ENCODE measurements at regions not wholly inside any gene's neighbourhood (a gene's known extent, or its start where the extent isn't known, plus 50 kb on each side); places are given as distances from the start of the nearest gene placed in this dataset.
"Not testable (repeated sequence)": the region's sequence is repeated elsewhere in the genome, so short reads cannot be mapped to it uniquely, and the experiment has no call there.

DNA sequence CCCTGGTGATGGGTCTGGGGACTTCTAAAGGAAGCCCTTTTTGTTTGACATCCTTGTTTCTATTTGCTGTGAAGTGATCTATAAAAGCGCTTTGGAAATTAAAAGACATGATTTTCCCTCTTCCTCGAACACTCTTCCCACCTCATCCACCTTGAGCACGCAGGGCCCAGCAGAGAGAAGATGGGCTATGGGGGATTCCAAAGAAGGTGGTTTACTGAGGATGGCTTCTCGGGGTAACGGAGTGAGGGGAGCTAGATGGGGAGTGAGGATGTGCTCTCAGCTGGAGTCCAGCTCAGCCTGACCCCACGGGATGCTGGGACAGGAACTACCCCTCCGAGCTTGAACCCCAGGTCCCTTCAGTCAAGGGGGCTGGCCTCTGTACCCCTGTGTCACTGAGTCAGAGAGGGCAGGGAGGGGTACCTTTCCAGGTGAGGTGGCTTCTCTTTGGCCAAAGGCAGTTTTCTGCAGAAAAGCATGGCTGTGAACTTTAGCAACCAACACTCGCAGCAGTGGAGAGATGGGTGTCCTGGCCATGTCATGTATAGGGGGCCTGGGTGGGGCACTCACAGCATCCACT, 180.7 kb upstream of the SMAD3 start:
- DNase-seq: no peak

DNA sequence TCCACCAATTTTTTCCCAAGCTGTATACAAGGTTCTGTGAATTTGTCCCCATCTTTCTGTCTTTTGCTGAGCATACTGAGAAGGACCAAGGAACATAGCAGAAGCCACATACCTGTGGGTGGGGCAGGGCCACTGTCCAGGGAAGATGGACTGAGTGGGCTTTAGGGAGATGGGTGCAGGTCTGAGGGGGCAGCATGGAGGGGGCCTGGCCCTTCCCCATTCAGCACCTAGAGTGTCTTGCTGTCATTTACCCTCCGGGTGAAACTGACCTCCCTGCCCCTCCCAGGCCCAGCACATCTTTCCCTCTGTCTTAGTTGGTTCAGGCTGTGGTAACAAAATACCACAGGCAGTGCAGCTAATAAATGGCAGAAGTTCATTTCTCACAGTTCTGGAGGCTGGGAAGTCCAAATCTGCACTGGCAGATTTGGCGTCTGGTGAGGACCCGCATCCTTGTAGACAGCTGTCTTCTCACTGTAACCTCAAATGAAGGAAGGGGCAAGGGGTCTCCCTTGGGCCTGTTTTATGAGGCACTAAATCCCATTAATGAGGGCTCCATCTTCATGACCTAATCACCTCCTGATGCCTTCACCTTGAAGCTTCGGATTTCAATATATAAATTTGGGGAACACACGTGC, 180.0 kb upstream of the SMAD3 start:
- no peak for DNase-seq

DNA sequence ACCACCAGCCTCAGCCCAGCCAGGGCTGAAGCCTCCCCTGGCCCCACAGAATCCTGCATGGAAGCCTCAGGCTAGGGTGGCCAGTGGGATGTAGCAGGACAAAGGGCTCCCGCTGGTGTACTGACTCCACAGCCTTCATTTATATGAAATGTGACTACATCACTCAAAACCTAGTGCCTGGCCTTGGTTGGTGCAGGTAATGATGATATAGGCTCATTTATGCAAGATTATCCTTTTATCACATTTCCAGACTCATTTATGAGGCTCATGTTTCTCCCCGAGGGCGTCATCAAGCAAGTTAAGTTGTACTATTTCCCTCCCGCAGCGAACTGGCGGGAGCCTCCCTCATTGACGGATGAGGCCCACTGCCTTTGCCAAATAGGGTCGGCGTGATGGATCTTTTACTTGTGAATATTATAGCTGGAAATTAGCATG, 179.1 kb upstream of the SMAD3 start:
- peak; percentile 76 to 78 for DNase-seq

DNA sequence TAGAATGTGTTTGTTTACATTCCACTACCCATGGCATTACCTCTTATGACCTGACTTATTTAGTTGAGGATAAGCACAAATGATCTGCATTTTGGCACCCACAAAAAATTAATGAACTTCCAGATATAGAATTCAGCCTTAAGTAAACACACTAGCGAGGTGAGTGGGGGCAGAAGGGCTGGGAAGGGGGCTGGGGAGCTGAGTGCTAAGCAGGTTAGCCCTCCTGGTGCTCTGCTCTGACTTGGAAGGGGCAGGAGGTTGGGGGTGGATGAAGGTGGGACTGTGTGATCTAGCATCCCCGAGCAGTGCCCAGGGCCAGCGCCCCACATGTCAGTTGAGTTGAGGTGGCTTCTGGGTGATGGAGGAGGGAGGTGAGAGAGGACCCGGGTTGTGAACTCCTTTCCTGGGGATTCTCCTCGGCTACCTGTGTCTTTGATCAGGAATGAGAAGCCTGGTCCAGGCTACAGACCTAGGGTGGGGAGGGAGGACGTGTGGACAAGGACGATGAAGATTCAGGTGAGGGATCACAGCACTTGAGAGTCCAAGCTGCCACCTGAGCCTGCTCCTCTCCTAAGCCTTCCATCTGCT, 178.6 kb upstream of the SMAD3 start:
- DNase-seq: no peak

DNA sequence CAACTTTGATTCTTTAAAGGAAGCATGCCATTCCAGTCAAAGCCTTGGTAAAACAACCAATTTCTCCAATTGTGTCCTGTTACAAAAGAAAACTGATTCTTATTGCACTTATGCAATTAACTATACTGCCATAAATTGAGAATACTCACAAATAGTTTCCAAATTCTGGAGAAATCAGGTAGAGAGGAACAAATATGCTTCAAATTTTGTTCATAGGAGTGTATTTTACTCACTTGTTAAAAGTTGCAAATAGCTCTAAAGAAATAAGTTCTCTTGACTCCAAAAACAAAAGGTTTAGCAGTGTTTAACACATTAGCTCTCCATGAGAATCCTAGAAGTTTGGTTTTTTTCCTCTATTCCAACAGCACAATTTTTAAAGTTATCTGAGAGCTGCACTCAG, 176.1 kb upstream of the SMAD3 start:
- DNase-seq: not testable (repeated sequence)

DNA sequence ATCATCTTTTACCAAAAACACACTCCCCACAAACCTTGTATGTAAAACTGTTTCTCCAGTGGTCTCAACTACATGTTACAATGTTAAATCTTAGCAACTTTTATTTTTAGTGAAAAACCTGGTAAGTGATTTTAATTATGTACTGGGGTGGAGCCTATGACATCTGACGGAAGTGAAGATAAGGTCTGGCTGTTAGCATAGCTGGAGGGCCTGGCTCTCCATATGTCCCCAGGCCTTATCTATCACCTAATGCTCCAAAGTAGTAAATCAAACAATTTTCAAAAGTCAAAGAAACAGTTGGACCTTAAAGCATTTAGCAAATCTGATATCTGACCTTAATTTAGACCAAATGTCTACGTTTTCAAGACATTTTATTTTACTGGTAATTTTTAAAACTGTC, 173.6 kb upstream of the SMAD3 start:
- DNase-seq: no peak

DNA sequence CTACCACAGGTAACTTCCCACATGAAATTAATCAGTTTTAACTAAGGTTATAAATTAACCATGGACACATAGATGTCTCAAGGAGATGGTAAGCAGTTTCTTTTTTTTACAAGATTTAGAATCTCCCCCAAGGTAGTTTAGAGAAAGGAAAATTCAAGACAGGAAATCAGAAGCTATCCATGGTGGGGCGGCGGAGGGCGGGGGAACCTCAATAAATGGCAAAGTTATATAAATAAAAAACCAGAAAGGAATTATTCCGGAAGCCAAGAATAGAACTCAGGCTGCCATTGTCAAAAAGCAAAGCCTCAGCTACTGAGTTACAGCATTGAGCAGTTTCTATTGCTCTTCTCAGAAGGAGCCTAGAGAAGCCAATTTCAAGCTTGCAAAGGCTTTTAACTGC, 172.1 kb upstream of the SMAD3 start:
- no peak for DNase-seq

DNA sequence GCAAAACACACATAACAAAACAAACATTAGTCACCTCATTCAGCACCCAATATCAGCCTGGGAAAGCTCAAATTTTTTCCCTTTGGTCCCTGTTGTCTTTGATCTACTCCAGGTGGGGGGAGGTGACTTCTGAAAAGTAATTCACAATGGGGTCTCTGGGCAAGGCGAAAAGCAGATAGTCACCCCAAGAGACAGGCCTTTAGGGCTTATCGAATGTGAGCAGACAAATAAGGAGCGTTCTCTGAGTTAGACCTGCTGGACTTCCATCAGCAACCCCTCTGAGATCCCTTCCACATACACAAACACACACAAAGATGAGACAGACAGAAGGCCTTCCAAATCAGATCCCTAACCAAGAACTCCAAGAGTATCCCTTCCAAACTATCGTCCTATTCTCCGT, 171.0 kb upstream of the SMAD3 start:
- no peak for DNase-seq

DNA sequence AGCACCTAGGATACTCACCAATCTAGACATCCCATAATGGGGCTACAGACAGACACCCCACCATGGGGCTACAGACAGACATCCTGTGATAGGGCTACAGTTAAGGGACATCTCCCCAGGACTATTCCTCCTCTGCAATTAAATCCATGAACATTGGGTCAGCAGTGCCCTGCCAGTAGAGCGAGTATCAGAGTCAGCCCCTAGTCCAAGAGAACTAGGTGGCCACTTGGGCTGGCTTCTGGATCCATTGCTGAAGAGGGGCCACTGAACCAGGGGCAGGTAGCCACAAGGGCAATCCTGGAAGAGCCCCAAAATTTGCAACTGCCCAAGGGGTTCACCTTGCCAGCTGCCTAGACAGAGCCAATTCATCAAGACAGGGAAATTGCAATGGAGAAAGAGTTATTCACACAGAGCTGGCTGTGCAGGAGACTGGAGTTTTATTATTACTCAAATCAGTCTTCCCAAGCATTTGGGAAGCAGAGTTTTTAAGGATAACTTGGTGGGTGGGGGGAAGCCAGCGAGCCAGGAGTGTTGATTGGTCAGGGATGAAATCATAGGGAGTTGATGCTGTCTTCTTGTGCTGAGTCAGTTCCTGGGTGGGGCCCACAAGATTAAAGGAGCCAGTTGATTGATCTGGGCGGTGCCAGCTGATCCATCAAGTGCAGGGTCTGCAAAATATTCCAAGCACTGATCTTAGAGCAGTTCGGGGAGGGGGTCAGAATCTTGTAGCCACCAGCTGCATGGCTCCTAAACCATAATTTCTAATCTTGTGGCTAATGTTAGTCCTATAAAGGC, 170.2 kb upstream of the SMAD3 start:
- no peak for DNase-seq

DNA sequence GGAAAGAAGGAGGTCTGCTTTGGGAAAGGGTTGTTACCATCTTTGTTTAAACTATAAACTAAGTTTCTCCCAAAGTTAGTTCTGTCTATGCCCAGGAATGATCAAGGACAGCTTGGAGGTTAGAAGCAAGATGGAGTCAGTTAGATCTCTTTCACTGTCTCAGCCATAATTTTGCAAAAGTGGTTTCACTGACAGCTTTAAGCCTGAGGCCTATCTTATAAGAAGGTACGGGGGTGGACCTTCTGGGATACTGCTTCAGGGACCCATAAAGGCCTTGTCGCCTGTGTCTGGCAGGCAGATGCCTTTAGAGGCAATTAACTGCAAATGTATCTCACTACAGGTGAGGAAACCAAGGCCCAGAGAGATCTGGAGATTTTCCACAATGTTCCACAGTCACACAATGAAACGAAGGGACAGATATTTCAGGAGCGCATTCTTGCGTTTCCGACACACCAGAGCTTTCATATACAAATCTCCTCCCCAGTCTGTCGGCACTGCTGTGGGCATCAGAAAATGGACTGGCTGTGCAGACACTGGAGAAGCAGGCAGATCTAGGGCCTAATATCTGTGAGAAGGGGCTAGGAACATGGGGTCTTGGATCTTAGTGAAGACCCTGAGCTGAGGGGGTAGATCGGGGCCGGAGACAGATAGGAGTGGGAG, 169.5 kb upstream of the SMAD3 start:
- DNase-seq: no peak

DNA sequence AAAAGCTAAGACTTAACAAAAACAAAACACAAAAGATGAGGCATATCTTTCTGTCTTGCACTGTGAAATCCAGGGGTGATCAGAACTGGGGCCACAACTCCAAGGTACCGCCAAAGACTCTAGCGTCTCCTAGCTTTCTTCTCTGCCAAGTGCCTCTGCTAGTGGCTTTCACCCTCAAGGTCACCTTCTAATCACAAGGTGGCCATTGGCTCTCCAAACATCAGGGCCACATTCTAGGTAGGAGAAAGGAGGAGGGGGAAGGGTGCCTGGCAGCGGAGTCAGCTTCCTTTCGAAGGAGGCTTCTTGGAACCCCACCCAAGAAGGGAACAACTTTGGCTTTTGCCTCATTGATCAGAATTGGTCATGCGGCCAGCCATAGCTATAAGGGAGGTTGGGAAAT, 168.8 kb upstream of the SMAD3 start:
- no peak for DNase-seq

DNA sequence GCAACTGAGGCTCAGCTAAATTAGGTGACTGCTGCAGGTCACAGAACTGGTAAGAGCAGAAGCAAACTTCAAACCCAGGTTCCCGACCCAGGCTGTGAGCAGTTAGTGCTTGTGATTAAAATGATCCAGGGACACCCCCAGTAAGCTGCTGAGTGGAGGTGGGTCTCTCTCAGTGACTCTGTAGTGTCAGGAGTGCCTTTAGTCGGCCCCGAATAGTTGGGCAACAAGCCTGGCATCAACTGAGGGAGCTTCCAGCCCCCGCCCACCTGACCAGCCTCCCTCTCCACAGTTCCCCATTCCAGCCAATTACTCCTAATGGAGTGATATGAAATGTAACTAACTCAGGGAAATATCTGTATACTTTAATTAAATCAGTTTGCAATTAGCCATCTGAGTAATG, 168.0 kb upstream of the SMAD3 start:
- no peak for DNase-seq

DNA sequence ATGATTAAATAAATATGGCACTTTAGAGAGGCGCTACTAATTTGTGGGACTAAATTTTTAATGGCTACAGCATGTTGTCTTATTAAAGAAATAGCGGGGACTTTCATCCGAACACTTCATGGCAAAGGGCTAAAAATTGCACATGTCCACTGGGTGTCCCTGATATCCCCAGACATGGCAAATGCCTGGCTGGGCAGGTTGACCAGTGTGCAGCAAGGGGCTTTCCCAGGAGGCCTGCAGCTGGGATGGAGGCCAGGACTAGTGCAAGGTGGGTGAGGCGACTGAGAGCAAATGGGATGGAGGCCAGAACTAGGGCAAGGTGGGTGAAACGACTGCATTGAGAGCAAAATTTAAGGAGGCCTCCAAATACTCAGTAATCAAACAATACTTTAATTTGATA, 167.4 kb upstream of the SMAD3 start:
- DNase-seq: no peak

DNA sequence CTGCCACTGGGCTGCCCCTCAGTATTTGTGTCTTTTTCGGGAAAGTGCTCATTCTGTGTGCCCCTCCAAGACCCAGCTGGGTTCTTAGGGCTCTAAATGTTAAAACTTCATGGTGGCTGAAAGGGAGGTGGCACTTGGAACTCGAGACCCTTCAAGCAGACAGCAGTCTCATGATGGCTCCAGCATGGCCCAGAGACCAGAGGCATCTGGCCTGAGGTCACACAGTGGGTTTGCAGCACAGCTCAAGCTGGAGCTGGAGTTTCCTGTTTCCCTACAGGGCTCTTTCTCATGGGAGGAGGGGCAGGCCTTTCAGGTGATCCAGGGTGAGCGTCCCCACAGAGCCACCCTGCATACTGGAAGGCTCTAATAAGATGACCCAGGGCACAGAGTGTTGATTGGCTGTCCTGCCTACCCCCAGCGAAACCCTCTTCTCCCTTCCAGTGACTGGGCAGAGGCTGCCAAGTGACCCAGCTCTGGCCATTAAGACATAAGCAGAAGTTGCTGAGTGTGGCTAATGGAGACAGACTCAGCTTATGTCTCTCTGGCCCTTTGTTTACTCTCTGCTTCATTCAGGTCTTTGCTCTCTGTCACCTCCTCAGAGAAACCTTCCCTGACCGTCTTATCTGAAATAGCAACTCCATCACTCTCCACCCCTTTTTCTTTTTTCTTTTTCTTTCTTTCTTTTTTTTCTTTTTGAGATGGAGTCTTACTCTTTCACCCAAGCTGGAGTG, 166.6 kb upstream of the SMAD3 start:
- no peak for DNase-seq

DNA sequence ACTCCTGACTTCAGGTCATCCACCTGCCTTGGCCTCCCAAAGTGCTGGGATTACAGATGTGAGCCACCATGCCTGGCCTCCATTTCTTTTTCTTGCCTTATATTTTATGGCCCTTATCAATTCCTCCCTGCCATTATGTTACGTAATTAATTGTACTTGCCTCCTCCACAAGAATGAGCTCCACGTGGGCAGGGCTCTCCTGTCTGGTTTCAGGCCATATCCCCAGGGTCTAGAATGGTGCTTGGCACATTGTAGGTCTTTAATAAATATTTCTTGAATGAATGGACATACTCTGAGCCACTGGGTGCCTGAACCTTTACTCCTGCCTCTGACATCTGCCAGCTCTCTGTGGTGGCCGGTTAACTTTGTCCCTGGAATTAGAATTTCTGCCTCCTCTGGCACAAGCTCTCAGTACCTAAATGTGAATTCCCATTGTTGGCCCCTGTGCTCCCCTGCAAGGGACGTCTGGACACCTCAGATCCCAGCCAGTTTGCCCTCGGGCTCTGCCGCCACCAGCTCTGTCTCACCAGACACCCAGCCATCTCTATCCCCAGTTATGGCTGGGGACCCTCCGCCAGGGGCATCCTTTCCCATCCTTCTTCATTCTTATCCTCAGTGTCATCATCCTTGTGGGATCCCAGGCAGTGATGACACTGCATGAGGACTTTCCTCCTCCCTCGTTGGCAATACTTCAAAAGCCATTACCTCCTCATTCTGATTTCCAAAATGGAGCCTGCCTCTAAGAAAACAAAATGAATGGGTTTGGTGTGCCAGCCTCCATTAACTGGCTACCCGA, 165.6 kb upstream of the SMAD3 start:
- no peak for DNase-seq

DNA sequence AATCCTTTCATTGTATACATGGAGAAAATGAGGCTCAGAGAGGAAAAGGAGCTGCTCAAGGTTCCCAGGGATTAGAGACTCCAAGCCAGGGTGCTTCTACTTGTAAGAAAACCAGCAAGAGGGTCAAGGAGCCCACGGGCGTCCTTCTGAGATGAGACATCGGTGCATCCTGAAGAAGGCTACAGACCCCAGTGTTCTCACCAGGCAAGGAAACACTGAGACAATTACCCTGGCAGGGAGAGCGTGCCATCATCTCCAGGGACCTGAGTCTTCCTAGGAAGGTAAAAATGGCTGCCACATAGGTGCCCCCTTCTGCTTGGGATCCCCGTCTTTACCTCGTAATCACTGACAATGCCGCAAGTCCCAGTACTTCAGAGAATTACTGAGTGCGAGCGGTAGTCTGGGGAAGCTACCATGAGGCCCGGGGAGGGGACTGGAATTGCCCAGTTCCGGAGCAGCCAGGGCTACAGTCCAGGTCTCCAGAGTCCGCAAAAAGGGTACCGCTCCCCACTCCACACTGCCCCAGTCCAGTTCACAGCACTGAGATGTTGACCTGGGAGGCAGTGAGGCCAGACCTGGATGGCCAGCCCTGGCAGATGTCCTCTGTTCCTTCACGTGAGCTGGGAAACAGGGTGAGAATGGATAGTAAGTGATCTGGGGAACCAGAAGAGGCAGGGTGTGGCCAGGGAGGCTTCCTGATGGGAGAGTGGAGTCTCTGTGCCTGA, 164.7 kb upstream of the SMAD3 start:
- no peak for DNase-seq

DNA sequence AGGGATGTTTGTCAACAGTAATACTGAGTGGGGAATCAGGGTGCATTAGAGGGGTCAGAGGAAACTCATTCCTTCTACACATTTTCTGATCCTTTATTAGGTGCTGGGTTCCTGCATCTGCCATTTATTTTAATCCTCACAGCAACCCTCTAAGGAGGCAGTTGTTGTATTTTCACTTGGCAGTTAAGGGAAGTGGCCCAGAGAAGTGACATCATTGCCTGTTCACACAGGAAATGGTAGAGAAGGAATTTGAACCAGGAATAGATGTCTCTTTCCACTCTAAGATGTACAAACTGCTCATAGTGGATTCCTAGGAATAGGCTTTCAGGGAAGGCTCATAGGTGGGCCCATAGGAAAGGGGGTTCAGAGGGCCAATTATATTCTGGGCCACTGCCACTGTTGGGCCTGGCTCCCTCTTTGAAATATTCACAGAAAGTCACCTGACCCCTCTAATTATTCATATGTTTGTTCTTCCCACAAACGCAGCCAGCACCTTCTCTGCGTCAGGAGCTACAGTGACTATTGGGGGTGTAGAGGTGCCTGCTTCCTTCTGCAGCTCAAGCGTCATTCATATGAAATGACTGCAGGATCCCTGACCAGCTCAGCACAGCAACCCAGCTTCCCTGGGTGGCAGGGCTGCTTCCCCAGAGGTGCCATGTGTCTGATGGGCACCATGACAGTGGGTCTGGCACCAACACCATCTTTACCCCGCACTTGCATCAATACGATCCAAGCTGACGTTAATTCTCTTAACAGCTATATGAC, 163.9 kb upstream of the SMAD3 start:
- no peak for DNase-seq

DNA sequence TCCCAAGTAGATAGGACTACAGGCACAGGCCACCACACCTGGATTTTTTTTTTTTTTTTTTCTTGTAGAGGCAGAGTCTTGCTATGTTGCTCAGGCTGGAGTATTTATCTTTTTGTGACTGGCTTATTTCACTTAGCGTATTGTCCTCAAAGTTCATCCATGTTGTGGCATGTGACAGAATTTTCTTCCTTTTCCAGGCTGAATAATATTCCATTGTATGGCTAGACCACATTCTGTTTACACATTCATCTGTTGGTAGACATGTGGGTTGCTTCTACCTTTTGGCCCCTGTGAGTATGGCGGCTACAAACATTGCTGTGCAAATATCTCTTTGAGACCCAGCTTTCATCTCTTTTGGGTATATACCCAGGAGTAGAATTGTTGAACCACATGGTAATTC, 160.2 kb upstream of the SMAD3 start:
- DNase-seq: no peak

DNA sequence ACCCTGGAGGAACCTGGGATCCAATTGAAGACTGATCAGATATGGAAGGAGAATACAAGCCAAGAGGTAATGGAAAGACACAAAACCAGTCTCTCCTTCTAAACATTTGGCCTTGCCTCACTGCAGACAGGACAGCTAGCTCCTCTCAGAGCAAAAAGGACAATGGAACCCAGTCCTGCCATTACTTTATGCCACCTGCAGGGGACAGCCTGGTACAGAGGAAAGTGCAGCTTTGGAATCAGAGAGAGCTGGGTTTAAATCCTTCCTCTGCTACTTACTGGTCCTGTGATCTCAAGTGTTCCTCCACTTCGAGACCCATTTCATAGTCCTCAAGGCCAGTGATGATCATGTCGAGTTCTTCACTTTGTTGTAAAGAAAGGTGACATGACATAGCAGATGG, 159.4 kb upstream of the SMAD3 start:
- DNase-seq: no peak

Measured in NCI-H2081 (cell line).